ENCODE measurements at regions not wholly inside any gene's neighbourhood (a gene's known extent, or its start where the extent isn't known, plus 50 kb on each side); places are given as distances from the start of the nearest gene placed in this dataset.

DNA sequence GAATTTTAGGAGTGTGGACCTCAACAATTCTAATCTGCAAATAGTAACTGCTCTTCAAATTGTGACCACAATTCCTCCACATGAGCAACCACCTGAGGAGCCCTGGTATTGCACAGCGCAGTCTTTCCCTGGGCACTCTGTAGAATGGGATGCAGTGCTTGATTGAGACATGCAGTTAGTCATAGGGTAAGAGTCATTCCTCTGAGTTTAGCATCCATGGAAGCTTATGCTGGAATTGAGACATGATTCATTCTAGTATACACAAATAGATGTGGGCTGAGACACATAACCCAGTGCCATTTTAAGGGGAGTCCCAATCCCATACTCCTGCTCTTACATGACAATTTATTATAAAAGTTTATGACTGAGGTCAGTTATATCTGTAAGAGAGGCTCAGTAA, 582.3 kb upstream of the CNTNAP2 start:
- Mint-ChIP-seq H3K4me3 (no peak overlapping the region), H3K9me3 (peaks cover 5% of the 10 kb centered on the region), H3K27ac (no peak overlapping the region), H3K4me1 (ENCODE audit: low read depth) (no peaks in the 10 kb centered on the region), H3K36me3 (ENCODE audit: low read depth) (no peaks in the 10 kb centered on the region), H3K27me3 (no peaks in the 10 kb centered on the region)
- no peaks in the 10 kb centered on the region for H3K9me3 ChIP-seq (ENCODE audit: control insufficient read depth in 1 of 2, insufficient read depth in 1 of 2, low read length in 2 of 2)
- TF ChIP-seq, protein P1, sequence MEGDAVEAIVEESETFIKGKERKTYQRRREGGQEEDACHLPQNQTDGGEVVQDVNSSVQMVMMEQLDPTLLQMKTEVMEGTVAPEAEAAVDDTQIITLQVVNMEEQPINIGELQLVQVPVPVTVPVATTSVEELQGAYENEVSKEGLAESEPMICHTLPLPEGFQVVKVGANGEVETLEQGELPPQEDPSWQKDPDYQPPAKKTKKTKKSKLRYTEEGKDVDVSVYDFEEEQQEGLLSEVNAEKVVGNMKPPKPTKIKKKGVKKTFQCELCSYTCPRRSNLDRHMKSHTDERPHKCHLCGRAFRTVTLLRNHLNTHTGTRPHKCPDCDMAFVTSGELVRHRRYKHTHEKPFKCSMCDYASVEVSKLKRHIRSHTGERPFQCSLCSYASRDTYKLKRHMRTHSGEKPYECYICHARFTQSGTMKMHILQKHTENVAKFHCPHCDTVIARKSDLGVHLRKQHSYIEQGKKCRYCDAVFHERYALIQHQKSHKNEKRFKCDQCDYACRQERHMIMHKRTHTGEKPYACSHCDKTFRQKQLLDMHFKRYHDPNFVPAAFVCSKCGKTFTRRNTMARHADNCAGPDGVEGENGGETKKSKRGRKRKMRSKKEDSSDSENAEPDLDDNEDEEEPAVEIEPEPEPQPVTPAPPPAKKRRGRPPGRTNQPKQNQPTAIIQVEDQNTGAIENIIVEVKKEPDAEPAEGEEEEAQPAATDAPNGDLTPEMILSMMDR (IDR thresholded peaks at IDR 0.05), result no peak
- DNase-seq (no peak), ATAC-seq (ENCODE audit: poor library complexity) (no peak)
- no peak overlapping the region for H3K4me3 ChIP-seq (ENCODE audit: low read length)
- no peaks in the 10 kb centered on the region for H3K36me3 ChIP-seq (ENCODE audit: insufficient read depth, low read length)
- no peaks in the 10 kb centered on the region for H3K27me3 ChIP-seq (ENCODE audit: control insufficient read depth in 1 of 2, insufficient read depth in 2 of 2, low read length in 2 of 2)
- ChIA-PET CTCF (no interaction called here), POLR2A (no interaction called here)
- no peak overlapping the region for H3K27ac ChIP-seq (ENCODE audit: low read depth in 1 of 2, low read length in 2 of 2)
- no peaks in the 10 kb centered on the region for H3K4me1 ChIP-seq (ENCODE audit: insufficient read depth, low read length)
- intact Hi-C loops (cut with DNase I, micrococcal nuclease), result no loop called here

DNA sequence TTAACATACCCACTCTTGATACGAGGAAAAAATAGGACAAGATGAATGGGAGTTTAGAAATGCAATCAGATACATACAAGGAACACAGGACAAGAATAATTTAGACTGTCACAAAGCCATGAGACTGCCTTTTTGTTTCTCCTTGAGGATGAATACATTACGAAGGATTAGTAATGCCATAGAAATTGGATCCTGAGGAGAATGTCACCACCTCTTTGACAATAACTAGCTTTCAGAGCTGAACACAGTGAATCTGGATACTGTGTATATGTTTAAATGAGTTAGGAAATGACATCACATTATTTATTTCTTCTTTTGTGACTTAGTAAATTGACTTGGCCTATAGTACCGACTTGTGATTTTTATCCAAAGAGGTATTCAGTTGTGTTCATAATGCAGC, 596.3 kb upstream of the CNTNAP2 start:
- Mint-ChIP-seq H3K9me3 (no peaks in the 10 kb centered on the region), H3K27me3 (no peaks in the 10 kb centered on the region), H3K4me3 (no peak overlapping the region), H3K27ac (no peak overlapping the region), H3K4me1 (ENCODE audit: low read depth) (no peaks in the 10 kb centered on the region), H3K36me3 (ENCODE audit: low read depth) (no peaks in the 10 kb centered on the region)
- Histone ChIP-seq H3K27ac (ENCODE audit: low read depth in 1 of 2, low read length in 2 of 2) (no peak overlapping the region), H3K4me3 (ENCODE audit: low read length) (no peak overlapping the region), H3K36me3 (ENCODE audit: insufficient read depth, low read length) (no peaks in the 10 kb centered on the region), H3K27me3 (ENCODE audit: control insufficient read depth in 1 of 2, insufficient read depth in 2 of 2, low read length in 2 of 2) (no peaks in the 10 kb centered on the region), H3K4me1 (ENCODE audit: insufficient read depth, low read length) (no peaks in the 10 kb centered on the region), H3K9me3 (ENCODE audit: control insufficient read depth in 1 of 2, insufficient read depth in 1 of 2, low read length in 2 of 2) (no peaks in the 10 kb centered on the region)
- DNase-seq (no peak), ATAC-seq (ENCODE audit: poor library complexity) (no peak)
- TF ChIP-seq, protein P1 (IDR thresholded peaks at IDR 0.05), result no peak
- CTCF ChIA-PET, result no interaction called here
- POLR2A ChIA-PET, result no interaction called here
- intact Hi-C loops (cut with DNase I, micrococcal nuclease), result no loop called here

DNA sequence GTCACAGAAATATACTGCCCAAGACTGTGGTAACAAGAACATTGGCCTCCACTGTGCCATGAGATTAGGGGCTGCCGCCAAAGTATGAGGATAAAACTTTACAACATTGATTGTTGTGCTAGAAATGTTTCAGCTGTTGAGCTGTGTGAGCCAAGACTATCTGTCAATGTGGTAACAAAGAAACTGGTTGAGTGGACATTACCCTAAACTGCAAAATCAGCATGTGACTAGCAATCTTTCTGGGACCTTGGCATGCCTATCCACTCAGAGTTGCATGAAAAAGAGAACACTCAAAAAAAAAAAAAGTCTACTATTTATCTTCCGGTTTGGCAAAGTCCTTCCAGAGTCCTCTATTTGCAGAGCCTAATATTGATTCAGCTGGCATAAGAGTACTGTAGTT, 605.6 kb upstream of the CNTNAP2 start:
- no peak for ATAC-seq (ENCODE audit: poor library complexity)
- no peaks in the 10 kb centered on the region for H3K36me3 Mint-ChIP-seq (ENCODE audit: low read depth)
- CTCF ChIA-PET, result no interaction called here

More for the DNA sequence above, 605.6 kb upstream of the CNTNAP2 start:
- Histone ChIP-seq H3K4me3 (ENCODE audit: low read length) (no peak overlapping the region), H3K9me3 (ENCODE audit: control insufficient read depth in 1 of 2, insufficient read depth in 1 of 2, low read length in 2 of 2) (peaks cover 0 to 4% of the 10 kb centered on the region in 2 experiments), H3K36me3 (ENCODE audit: insufficient read depth, low read length) (no peaks in the 10 kb centered on the region), H3K27ac (ENCODE audit: low read depth in 1 of 2, low read length in 2 of 2) (no peak overlapping the region), H3K4me1 (ENCODE audit: insufficient read depth, low read length) (no peaks in the 10 kb centered on the region), H3K27me3 (ENCODE audit: control insufficient read depth in 1 of 2, insufficient read depth in 2 of 2, low read length in 2 of 2) (no peaks in the 10 kb centered on the region)
- DNase-seq, result no peak
- Mint-ChIP-seq H3K27ac (no peak overlapping the region), H3K4me3 (no peak overlapping the region), H3K9me3 (peaks cover 6% of the 10 kb centered on the region), H3K27me3 (no peaks in the 10 kb centered on the region), H3K4me1 (ENCODE audit: low read depth) (no peaks in the 10 kb centered on the region)
- TF ChIP-seq, protein P1 (IDR thresholded peaks at IDR 0.05), result no peak
- intact Hi-C loops (cut with DNase I, micrococcal nuclease), result no loop called here
- POLR2A ChIA-PET, result no interaction called here
